ENCODE measurements at regions not wholly inside any gene's neighbourhood (a gene's known extent, or its start where the extent isn't known, plus 50 kb on each side); places are given as distances from the start of the nearest gene placed in this dataset.

GRCh38 chr10:31704195-31704594 lies 224.4 kb downstream of the ARHGAP12 start:
- TF ChIP-seq POLR2AphosphoS5 (IDR thresholded peaks at IDR 0.05), result no peak
- no peak for TF ChIP-seq CTCF (IDR thresholded peaks at IDR 0.05)
- TF ChIP-seq POLR2A (IDR thresholded peaks at IDR 0.05), result no peak

Measured in gastroesophageal sphincter (tissue), 3 donors.